ENCODE measurements at regions not wholly inside any gene's neighbourhood (a gene's known extent, or its start where the extent isn't known, plus 50 kb on each side); places are given as distances from the start of the nearest gene placed in this dataset.

DNA sequence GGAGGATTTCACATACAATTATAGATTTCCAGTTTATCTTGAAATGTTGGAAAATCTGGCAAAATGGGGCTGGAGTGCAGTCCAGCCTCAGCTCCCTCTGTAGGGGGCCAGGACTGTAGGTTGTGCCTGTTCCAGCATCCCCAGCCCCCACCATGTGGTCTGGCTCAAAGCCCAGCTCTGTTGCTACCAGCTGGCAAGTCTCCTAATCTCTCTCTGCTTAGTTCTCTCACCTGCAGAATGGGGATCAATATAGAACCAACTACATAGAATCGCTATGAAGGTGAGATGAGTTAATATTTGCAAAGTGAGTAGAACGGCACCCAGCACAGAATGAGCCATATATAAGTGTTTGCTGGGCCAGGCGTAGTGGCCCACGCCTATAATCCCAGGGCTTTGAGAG, 50.0 kb upstream of the TARDBP start:
- Histone ChIP-seq H3K27ac (ENCODE audit: low read length) (no peak overlapping the region), H3K9me3 (ENCODE audit: low read length) (no peaks in the 10 kb centered on the region), H3K79me2 (replicated peaks; ENCODE audit: insufficient read depth, low read length) (no peaks in the 10 kb centered on the region), H3F3A (ENCODE audit: insufficient read depth, low read length, poor library complexity, severe bottlenecking) (no peaks in the 10 kb centered on the region), H3K4me3 (ENCODE audit: low read length) (no peak overlapping the region), H3K9ac (ENCODE audit: low read length) (no peak overlapping the region), H3K27me3 (ENCODE audit: insufficient read depth, low read depth, low read length) (no peaks in the 10 kb centered on the region), H3K4me2 (ENCODE audit: low read length) (no peak overlapping the region), H3K9me2 (ENCODE audit: insufficient read depth, low read length) (no peaks in the 10 kb centered on the region), H3K36me3 (ENCODE audit: insufficient read depth, low read length) (no peaks in the 10 kb centered on the region), H2AFZ (ENCODE audit: low read depth, low read length) (no peak overlapping the region), H4K20me1 (ENCODE audit: insufficient read depth) (no peaks in the 10 kb centered on the region)
- no peak for TF ChIP-seq EP300 (conservative IDR thresholded peaks at IDR 0.05; ENCODE audit: poor library complexity, severe bottlenecking)
- no peak for TF ChIP-seq MXI1 (conservative IDR thresholded peaks at IDR 0.05; ENCODE audit: poor library complexity, severe bottlenecking)

Small RNA genes in the stretch of these regions (small RNA-seq; reads per million reads assigned to genes)
- 0 reads per million in 3 experiments for gene HSPE1P24
